NCI-H146 (cell line): ENCODE measurements at regions not wholly inside any gene's neighbourhood (a gene's known extent, or its start where the extent isn't known, plus 50 kb on each side); places are given as distances from the start of the nearest gene placed in this dataset.

Experiments
- DNase-seq: peaks from one replicate; lab custom pipeline; 2025; lab: John Stamatoyannopoulos, UW

DNA sequence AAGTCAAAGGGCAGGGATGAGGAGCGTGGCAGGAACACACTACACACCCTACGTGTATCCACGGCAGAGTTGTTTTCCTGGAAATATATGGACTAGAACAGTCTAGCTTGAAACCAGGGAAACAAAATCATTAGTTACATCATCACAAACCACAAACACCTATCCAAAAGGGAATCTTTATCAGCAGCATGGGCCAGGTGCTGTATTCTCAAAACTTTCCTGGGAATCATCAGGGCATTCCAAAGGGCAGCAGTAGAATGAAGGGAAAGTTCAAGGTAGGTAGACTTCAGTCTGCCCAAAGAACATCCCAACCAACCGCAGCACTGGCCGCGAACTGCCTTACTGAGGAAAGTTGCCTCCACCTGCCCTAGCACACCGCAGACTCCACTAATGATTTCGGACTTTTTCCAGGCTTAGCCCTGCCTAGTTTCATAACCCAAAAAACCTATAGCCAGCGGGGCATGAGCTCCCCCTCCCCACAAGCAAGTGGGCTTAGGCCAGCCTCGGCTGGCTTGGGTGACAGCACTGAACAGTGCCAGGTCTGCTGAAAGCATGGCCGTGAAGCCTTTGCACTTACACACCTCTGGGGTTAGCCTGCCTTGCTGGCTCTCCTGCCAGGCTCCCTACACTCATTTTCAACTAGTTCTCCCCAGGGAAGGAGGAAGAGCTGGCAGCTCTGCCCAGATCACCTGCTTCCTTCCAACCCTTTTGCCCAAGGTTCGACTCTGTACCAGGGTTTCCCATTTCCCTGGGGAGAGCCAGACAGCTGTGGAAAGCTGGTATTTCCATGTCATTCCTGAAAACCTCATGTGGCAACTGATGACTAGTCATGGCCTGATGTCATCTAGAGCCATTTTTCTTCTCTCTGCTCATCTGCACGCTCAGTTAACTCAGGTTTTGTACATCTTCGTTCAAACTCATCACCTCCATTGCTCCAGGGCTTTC lies 77.3 kb upstream of the UBAC2 start:
- DNase-seq = no peak

DNA sequence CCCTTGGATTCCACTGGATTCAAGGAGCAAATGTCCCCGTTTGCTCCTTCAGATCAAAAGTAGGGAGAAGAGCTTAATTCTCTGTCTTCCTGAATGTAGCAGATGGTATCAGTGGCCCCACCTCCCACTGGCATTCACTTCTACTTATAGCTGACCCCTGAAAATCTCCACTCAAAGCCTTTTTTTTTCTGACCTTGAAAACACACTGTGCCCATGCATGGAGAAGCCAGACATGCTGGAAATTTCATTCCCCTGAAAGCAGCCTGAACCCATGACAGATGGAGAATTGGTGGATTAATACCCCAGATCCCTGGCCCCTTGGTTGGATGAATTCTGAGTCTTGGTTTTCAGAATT lies 76.6 kb upstream of the UBAC2 start:
- DNase-seq = no peak

DNA sequence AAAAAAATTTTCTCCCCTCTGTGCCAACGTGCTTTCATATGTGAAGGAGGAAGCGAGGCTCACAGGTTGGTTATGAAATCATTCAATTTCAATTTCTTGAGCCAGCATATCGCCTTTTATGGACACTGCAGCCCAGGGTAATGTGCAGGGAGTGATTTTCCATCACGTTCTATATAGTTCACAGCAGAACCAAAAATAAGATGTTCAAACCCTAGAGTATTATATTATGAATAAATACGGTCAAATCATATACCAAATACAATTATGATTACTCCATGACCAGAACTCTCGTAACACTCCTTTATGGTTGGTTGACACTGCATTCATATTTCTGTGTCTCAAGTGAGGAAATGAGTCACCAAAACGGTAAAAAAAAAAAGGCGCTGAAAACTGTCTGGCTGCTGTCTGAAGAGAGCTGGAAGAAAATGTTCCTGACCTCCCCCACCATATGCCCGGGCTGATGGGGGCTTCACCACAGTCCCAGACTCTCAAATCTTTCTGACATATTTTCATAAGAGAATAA lies 75.8 kb upstream of the UBAC2 start:
- DNase-seq = no peak

- no peak for DNase-seq
Observed at GRCh38 chr13:99125326-99125915, 75.2 kb upstream of the UBAC2 start.

GRCh38 chr13:99126821-99127220 lies 73.8 kb upstream of the UBAC2 start:
- no peak for DNase-seq

- no peak for DNase-seq
Observed at GRCh38 chr13:99129050-99129449, 71.6 kb upstream of the UBAC2 start.

DNA sequence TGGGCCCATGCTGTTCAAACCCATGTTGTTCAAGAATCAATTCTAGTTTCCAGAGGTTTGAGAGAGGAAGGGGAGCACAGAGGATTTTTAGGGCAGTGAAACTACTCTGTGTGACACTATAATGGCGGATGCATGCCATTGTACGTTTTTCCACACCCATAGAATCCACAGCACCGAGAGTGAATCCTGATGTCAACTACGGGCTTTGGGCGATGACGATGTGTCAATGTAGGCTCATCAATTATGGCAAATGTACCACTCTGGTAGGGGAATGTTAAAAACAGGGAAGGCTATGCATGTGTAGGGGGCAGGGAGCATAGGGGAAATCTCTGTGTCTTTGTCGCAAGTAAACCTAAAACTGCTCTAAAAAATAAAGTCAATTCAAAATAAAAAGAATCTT lies 70.7 kb upstream of the UBAC2 start:
- DNase-seq = no peak

DNA sequence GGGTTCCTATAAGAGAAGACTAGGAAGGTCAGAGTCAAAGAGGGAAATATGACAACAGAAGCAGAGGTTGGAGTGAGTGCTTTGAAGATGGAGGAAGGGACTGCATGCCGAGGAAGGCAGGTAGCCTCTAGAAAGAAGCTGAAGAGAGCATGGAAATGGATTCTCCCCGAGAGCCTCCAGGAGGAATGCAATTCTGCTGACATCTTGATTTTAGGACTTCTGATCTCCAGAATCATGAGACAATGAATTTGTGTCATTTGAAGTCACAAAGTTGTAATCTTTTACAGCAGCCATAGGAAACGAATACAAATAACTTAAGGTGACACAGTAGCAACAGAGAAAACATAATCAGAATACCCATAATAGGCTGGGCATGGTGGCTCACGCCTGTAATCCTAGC lies 69.2 kb upstream of the UBAC2 start:
- DNase-seq = no peak

DNA sequence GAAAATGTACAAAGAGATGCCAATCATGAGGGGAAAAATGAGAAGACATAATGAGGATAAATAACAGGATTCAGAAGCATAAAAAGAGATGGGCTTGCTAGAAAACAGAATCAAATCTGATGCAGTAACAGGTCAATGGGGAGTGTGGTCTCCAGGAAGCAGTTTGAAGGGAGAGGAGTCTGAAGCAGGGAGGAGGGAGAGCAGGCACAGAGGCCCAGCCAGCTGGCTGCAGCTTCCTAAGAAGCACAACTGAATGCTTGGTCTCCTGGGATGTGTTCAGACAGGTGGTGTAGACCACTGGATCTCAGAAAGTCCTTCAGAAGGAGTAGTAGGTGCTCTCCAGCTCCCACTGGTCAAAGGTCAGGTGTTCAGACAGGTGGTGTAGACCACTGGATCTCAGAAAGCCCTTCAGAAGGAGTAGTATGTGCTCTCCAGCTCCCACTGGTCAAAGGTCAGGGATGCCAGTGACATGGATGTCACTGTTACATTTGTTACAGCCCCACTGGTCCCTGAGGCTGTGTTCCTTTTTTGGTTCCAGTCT lies 68.3 kb upstream of the UBAC2 start:
- DNase-seq = no peak

GRCh38 chr13:99133230-99133629 lies 67.4 kb upstream of the UBAC2 start:
- no peak for DNase-seq

GRCh38 chr13:99133848-99134247 lies 66.8 kb upstream of the UBAC2 start:
- DNase-seq = no peak

DNA sequence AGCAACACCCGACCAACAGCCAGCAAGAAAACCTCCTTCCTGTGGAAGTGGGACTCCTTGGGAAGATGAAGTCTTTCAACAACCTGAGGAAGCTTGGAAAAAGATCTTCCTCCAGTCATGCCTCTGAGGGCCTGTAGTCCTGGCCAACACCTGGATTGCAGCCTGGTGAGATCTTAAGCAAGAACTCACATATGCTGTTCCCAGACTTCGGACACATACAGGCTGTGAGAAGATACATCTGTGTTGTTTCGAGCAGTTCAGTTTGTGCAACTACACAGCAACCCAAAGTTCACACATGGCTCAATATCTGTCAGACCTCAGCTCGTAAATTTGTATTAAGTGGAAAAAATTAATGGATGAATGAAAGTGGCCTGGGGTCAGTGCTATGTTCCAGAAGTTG lies 65.1 kb upstream of the UBAC2 start:
- no peak for DNase-seq

DNA sequence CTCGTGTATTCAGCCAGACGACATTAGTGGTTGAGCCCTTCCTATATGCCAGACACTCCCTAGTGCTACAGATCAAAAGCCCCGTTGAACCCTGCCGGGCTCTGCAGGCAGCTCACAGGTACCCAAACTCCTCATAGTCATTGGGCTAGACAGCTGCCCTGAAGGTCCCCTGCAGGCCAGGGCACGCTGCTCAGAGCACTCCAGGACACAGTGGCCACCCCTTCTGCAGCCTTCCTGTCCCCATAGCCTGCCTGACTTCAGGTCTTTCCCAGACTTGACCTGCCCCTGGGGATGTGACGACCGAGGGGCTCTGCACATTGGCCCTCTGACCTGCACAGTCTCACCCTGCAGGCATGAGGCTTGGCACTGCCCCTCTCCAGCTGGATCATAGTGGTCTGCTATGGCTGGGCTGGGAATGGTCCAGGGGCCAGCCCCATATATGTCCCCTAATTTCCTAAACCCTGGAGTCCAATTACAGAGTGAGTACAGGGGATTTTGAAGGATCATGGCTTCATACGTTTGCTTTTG lies 64.2 kb upstream of the UBAC2 start:
- no peak for DNase-seq

DNA sequence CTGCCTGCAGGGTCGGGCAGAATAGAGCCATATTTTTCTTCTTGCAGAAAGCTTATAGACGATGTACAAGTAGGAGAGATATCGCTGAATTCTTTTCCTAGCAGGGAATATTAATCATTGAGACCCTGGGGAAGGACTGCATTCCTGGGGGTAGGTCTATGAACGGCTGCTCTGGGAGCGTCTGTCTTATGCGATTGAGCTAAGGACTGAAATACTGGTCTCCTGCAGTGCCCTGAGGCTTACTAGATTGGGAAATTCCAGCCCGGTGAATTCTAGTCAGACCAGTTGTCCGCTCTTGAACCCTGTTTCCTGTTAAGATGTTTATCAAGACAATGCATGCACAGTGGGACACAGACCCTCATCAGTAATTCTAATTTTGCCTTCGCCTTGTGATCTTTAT lies 59.8 kb upstream of the UBAC2 start:
- no peak for DNase-seq

DNA sequence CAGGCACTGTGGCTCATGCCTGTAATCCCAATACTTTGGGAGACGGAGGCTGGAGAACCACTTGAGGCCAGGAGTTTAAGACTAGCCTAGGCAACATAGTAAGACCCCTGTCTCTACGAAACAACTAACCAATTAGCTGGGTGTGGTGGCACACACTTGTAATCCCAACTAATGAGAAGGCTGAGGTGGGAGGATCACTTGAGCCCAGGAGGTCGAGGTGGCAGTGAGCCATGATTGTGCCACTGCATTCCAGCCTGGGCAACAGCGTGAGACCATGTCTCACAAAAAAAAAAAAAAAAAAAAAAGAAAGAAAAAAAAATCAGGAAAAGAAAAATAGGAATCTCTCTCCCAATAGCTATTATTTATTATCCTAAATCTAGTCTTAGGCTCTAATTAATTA lies 56.8 kb upstream of the UBAC2 start:
- DNase-seq = no peak

DNA sequence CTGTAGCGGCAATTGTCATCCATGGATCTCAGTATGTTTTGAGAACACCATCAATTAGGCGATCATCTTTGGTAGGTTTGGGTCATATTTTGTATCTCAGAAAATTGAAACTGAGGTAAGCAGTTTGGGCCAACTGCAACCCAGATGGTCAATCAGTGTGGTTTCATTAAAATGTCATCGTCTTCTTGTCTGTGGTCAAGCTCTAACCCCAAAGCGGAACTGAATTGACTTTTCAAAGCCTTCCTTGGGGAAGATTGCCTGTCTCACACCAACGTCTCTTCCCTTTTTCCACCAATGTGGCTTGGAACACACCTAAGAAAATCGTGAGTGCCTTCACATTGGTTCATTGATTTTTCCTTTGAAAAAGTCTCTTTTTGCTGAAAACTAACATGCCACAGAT lies 56.3 kb upstream of the UBAC2 start:
- no peak for DNase-seq

GRCh38 chr13:99145461-99145860 lies 55.2 kb upstream of the UBAC2 start:
- no peak for DNase-seq

DNA sequence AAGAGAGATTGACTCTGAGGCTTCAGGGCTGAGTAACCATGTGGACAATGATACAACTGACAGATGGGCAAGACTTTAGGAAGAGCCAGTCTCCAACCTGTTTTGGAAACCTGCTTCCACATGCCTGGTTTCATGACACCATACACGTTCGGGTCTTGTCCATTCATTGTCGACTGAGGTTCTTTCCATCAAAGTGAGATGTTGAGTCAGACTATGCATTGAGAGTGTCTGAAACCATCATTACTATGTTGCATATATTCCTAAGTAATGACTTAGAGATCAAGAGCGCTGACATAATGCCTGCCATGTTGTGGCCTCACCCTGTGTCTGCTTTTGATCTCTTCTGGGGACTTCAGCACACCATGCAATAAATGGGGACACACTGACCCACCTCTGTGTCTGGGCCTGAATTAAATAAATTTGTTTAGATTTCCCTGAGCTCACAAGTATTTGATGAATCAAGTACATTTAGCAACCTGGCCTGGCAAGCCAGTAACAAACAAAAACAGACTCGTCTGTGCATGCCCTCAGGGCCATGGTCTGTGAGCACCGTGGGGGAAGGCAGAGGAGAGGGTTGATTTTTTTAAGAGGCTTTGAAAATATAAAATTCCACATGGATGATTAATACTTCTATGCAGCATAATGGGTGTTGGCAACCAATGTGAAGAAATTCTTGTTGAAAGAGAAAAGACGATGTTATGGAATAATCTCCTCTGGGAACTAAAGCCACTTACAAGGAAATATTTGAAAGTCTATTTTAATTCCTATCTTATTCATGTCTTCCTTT lies 49.9 kb upstream of the UBAC2 start:
- no peak for DNase-seq
